IPS-15b (cell line): ENCODE measurements at regions not wholly inside any gene's neighbourhood (a gene's known extent, or its start where the extent isn't known, plus 50 kb on each side); places are given as distances from the start of the nearest gene placed in this dataset.
"Not testable (repeated sequence)": the region's sequence is repeated elsewhere in the genome, so short reads cannot be mapped to it uniquely, and the experiment has no call there.

ENCODE experiments used
- H3K27me3 ChIP-seq: one replicate; pipeline ENCODE4 v1.6.1; 2013; ENCODE audit warnings: low read length; ENCODE audit not compliant: control insufficient read depth, insufficient read depth
- H3K36me3 ChIP-seq: one replicate; pipeline ENCODE4 v1.6.1; 2013; ENCODE audit warnings: low read length; ENCODE audit not compliant: control insufficient read depth, insufficient read depth
- H3K4me1 ChIP-seq: one replicate; pipeline ENCODE4 v1.6.1; 2013; ENCODE audit warnings: mild to moderate bottlenecking, low read length; ENCODE audit not compliant: control insufficient read depth, insufficient read depth
- H3K4me3 ChIP-seq: one replicate; pipeline ENCODE4 v1.5.1; 2013; ENCODE audit warnings: low read depth, low read length
- H3K9ac ChIP-seq: one replicate; pipeline ENCODE4 v1.6.1; 2013; ENCODE audit warnings: low read depth, mild to moderate bottlenecking, low read length
- H3K9me3 ChIP-seq: one replicate; pipeline ENCODE4 v1.6.1; 2013; ENCODE audit warnings: mild to moderate bottlenecking, low read length; ENCODE audit not compliant: control insufficient read depth, insufficient read depth

DNA sequence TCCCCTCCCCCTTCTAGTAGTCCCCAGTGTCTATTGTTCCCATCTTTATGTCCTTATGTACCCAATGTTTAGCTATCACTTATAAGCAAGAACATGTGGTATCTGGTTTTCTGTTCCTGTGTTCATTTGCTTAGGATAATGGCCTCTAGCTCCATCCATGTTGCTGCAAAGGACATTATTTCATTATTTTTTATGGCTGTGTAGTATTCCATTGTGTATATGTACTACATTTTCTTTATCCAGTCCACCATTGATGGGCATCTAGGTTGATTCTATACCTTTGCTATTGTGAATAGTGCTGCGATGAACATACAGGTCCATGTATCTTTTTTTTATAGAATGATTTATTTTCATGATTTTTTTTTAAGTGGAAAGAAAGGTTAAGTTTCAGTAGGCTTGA lies 135.6 kb upstream of the MED14 start:
- not testable (repeated sequence) for H3K9me3 ChIP-seq, H3K4me3 ChIP-seq, H3K9ac ChIP-seq, H3K4me1 ChIP-seq, H3K36me3 ChIP-seq, H3K27me3 ChIP-seq

DNA sequence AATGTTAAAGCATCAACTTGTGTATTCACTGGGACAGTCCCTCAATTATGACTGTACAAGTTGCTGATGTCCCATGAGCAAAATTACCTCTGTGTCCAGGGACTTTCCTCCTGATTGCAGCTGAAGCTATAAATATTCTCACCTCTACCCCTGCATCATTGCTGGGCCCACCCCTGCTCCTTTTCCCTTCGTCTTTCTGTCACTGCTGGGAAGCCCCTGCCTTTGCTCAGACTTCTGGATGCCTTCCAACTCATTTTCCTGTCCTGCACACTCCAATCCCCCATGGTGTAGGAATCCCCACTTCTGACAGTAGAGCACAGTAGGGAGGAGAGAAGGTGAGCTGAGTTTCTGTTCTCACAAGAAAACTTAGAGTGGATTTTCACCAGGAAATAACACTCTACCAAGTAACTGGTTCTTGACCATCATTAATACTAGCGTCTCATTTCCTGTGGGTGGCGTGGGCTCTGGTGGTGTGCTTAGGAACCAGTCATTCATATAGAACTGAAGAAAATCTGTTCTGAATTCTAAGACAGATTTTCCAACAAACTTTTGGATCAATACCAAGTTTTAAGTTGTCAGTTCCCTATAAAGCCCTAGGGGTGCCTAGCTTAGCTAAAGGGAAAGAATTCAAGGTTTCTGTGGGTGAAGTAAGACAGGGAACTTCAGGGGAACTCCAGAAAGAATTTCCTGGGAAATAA lies 136.2 kb upstream of the MED14 start:
- Histone ChIP-seq H3K36me3 (no peaks in the 10 kb centered on the region), H3K4me1 (no peaks in the 10 kb centered on the region), H3K27me3 (no peaks in the 10 kb centered on the region), H3K9me3 (no peaks in the 10 kb centered on the region), H3K4me3 (no peak overlapping the region), H3K9ac (no peak overlapping the region)

DNA sequence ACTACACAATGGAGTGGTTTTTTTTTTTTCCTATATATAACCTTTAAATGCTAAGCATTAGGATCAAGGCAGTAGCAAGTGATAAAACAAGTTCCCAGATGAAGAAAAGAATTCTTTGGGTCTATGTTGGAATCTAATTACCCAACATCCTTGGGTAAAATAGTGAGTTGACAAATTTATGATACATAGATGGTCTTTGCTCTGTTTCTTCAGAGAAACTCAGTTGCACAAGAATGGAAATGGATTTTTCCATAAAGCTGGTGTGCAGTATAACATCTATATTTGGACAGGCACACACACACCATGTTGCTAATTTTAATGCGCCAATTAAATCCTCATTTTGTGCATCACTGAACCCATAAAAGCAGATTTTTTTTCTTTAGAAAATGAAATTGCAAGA lies 137.0 kb upstream of the MED14 start:
- no peaks in the 10 kb centered on the region for H3K36me3 ChIP-seq
- no peak overlapping the region for H3K4me3 ChIP-seq
- H3K4me1 ChIP-seq = no peaks in the 10 kb centered on the region
- H3K9me3 ChIP-seq = no peaks in the 10 kb centered on the region
- H3K9ac ChIP-seq = no peak overlapping the region
- H3K27me3 ChIP-seq = no peaks in the 10 kb centered on the region

DNA sequence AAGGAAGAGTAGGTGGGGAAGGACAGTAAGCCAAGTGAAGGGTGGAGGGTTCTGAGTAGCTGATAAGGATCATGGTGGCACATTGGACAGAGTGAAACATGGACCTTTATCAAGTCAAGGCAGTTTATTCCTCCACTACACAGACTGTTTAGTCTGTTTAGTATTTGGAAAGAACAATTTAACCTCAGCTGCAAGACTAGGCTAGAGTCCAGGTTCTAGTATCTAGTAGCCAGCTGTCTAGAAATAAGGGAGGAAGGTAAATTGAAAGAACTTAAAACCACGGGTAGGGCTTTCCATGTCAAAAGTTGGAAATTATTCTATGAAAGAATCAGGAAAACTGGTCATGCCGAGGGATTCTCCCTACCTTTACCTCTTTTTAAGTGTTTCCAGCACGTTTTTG lies 140.1 kb upstream of the MED14 start:
- Histone ChIP-seq H3K9ac (no peak overlapping the region), H3K36me3 (no peaks in the 10 kb centered on the region), H3K4me1 (peaks cover 16% of the 10 kb centered on the region), H3K9me3 (no peaks in the 10 kb centered on the region), H3K4me3 (no peak overlapping the region), H3K27me3 (no peaks in the 10 kb centered on the region)

DNA sequence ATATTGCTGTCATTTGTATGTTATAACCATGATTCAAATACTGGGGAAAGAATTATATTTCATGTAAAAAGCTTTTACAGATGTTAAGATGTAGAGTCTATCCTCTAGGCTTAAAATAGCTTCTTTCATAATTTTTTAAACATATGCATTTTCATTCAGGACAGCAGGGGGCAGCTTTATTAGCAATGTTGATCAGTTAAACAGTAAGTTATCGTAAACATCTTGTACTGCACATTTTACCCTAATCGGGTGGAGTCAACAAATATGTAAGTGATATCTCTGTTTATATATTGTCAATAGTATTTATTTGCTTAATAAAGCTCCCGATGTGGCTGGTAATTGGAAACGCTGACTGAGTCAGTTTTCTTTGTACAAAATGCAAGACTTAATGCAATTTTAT lies 142.5 kb upstream of the MED14 start:
- H3K9me3 ChIP-seq = no peaks in the 10 kb centered on the region
- no peaks in the 10 kb centered on the region for H3K36me3 ChIP-seq
- no peak overlapping the region for H3K9ac ChIP-seq
- H3K4me1 ChIP-seq = peaks cover 22% of the 10 kb centered on the region
- no peak overlapping the region for H3K4me3 ChIP-seq
- H3K27me3 ChIP-seq = no peaks in the 10 kb centered on the region

DNA sequence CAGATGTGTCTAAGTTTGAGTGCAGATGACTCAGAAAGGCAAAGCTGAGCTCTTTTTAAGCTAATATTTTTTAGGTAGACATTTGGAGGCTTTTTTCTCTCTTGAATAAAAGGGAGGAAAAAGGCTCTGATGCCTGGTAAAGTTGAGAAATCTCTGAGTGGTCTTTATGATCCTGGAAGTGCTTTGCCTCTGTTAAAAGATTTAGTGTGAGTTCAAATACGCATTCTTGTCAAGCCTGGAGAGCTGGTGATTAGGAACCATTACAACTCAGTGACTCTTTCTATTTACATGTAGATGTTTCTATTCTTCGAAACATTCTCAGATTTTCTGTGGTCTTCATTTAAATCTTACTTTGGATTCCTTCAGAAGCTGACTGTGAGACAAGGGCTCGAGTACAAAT lies 143.4 kb upstream of the MED14 start:
- Histone ChIP-seq H3K9ac (no peak overlapping the region), H3K9me3 (no peaks in the 10 kb centered on the region), H3K4me3 (no peak overlapping the region), H3K27me3 (no peaks in the 10 kb centered on the region), H3K4me1 (peaks cover 22% of the 10 kb centered on the region), H3K36me3 (no peaks in the 10 kb centered on the region)

DNA sequence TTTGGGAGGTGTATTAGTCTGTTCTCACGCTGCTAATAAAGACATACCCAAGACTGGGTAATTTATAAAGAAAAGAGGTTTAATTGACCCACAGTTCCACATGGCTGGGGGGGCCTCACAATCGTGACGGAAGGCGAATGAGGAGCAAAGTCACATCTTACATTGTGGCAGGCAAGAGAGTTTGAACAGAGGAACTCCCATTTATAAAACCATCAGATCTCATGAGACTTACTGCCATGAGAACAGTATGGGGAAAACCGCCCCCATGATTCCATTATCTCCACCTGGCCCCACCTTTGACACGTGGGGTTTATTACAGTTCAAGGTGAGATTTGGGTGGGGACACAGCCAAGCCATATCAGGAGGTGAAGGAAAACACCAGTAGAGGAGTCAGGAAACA lies 143.8 kb upstream of the MED14 start:
- Histone ChIP-seq H3K4me1 (peaks cover 22% of the 10 kb centered on the region), H3K9ac (peak overlapping the region; percentile 50)
- H3K36me3 ChIP-seq, H3K9me3 ChIP-seq, H3K4me3 ChIP-seq, H3K27me3 ChIP-seq: not testable (repeated sequence)

DNA sequence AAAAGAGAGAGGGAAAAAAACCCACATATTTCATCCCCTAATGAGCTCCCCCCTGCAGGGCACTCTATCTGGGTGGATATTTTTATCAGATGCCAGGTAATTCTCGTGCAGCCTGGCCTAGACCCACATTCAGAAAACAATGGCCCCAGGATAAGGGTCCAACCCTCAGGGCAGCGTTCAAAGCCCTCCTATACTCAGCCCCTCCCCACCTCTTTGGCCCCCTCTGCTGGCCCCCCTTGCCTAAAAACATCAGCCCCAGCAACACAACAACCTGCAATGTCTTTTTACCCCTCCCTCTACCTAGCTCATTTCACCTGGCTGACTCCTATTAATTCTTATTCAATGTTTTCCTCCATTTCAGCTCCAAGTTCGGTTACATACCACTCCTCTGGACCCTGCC lies 145.4 kb upstream of the MED14 start:
- H3K4me1 ChIP-seq = peaks cover 22% of the 10 kb centered on the region

DNA sequence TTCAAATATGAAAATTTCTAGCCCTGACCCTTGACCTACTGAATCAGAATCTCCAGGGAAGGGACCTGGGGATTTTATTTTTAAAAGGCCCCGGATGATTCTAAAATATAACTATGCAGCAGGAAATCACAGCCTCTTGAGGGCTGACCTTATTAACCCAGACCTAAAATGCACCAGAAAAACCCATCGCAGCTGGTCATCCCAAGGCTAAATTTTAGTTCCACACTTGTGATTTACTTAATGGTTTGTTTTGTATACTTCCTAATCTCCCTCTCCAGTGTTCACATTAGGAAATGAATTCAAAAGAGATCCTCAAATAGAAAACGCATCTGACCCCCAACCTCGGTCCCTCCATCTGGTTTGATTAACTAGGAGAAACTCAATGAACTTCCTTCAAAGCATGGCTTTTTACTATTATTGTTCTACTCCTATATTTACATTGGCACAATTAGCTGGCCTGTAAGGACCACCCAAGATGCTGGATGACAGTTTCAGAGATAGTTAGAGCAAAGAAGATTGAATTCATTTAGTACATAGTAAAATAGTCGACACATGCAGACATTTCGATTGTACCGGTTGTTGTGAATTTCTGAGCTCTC lies 147.8 kb upstream of the MED14 start:
- Histone ChIP-seq H3K9me3 (no peaks in the 10 kb centered on the region), H3K4me3 (no peak overlapping the region), H3K27me3 (no peaks in the 10 kb centered on the region), H3K36me3 (no peaks in the 10 kb centered on the region), H3K9ac (no peak overlapping the region), H3K4me1 (peaks cover 16% of the 10 kb centered on the region)

More for the DNA sequence above, 145.4 kb upstream of the MED14 start:
- Histone ChIP-seq H3K9ac (no peak overlapping the region), H3K9me3 (no peaks in the 10 kb centered on the region), H3K36me3 (no peaks in the 10 kb centered on the region), H3K4me3 (no peak overlapping the region), H3K27me3 (no peaks in the 10 kb centered on the region)

DNA sequence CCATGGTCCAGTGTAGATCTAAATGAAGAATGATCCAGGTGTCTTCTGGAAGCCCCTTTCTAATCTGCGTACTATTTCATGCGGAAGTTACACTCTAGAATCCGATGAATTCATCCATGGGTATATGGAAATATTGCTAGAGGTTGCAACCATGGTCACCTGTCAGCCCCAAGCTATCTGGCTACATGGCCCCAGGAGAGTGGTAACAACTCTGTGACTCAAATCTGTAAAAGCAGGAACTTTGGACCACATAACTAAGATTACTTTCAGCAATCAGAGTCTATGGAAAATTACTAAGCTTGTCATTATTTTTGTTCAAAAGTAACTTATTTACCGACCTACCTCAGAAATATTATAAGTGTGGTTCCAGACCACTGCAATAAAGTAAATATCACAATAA lies 150.6 kb upstream of the MED14 start:
- H3K9ac ChIP-seq = no peak overlapping the region
- H3K36me3 ChIP-seq = no peaks in the 10 kb centered on the region
- H3K4me1 ChIP-seq = peaks cover under 1% of the 10 kb centered on the region
- H3K4me3 ChIP-seq = no peak overlapping the region
- peaks cover under 1% of the 10 kb centered on the region for H3K9me3 ChIP-seq
- no peaks in the 10 kb centered on the region for H3K27me3 ChIP-seq

DNA sequence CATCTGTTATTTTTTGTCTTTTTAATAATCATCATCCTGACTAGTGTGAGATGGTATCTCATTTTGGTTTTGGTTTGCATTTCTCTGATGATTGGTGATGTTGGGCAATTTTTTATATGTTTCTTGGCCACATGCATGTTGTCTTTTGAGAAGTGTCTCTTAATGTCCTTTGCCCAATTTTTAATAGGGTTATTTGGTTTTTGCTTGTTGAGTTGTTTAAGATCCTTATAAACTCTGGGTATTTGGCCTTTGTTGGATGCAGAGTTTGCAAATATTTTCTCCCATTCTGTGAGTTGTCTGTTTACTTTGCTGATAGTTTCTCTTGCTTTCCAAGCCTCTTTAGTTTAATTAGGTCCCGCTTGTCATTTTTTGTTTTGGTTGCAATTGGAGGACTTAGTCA lies 152.1 kb upstream of the MED14 start:
- Histone ChIP-seq H3K9me3 (peaks cover 4% of the 10 kb centered on the region), H3K4me1 (no peaks in the 10 kb centered on the region), H3K9ac (no peak overlapping the region), H3K36me3 (no peaks in the 10 kb centered on the region), H3K4me3 (no peak overlapping the region), H3K27me3 (no peaks in the 10 kb centered on the region)

DNA sequence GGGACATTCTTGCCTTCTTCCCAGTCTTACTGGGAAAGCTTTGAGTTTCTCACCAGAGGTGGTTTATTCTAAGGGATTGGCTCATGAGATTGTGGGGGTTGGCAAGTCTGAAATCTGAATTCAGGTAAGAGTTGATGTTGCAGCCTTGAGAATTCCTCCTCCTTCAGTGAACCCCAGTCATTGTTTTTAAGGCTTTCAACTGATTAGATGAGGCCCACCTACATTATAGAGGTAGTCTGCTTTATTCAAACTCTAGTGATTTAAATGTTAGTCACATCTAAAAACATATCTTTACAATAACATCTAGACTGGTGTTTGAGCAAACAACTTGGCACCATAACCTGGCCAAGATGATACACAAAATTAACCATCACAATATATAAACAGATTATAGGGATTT lies 156.5 kb upstream of the MED14 start:
- Histone ChIP-seq H3K4me1 (no peaks in the 10 kb centered on the region), H3K9me3 (peaks cover 4% of the 10 kb centered on the region), H3K9ac (no peak overlapping the region), H3K36me3 (no peaks in the 10 kb centered on the region), H3K27me3 (no peaks in the 10 kb centered on the region), H3K4me3 (no peak overlapping the region)
